Hepatic stellate cell (primary cell): ENCODE measurements at regions not wholly inside any gene's neighbourhood (a gene's known extent, or its start where the extent isn't known, plus 50 kb on each side); places are given as distances from the start of the nearest gene placed in this dataset.

Experiments
- DNase-seq: peaks from one replicate; pipeline ENCODE4 v3.0.0; 2011; ENCODE audit warnings: low spot score

- no peak for DNase-seq
These were observed 227.7 kb upstream of the PRR16 start for GRCh38 chr5:120236360-120236759.

GRCh38 chr5:120239086-120239485 is 225.0 kb upstream of the PRR16 start:
- no peak for DNase-seq

GRCh38 chr5:120240706-120241105 is 223.4 kb upstream of the PRR16 start:
- DNase-seq = no peak

- no peak for DNase-seq
These were observed 222.7 kb upstream of the PRR16 start for GRCh38 chr5:120241400-120241799.

GRCh38 chr5:120251898-120252297 is 212.2 kb upstream of the PRR16 start:
- no peak for DNase-seq

GRCh38 chr5:120252839-120253238 is 211.3 kb upstream of the PRR16 start:
- no peak for DNase-seq

- no peak for DNase-seq
These were observed 209.7 kb upstream of the PRR16 start for GRCh38 chr5:120254385-120254784.

GRCh38 chr5:120255214-120255613 is 208.9 kb upstream of the PRR16 start:
- no peak for DNase-seq

- no peak for DNase-seq
These were observed 207.7 kb upstream of the PRR16 start for GRCh38 chr5:120256376-120256775.

GRCh38 chr5:120257358-120257971 is 206.6 kb upstream of the PRR16 start:
- no peak for DNase-seq

GRCh38 chr5:120258123-120258522 is 206.0 kb upstream of the PRR16 start:
- DNase-seq = no peak

- no peak for DNase-seq
These were observed 203.4 kb upstream of the PRR16 start for GRCh38 chr5:120260651-120261050.

- no peak for DNase-seq
These were observed 193.6 kb upstream of the PRR16 start for GRCh38 chr5:120270498-120270897.

GRCh38 chr5:120293796-120294195 is 170.3 kb upstream of the PRR16 start:
- peak; percentile 0 for DNase-seq

- DNase-seq = no peak
These were observed 166.5 kb upstream of the PRR16 start for GRCh38 chr5:120297616-120298015.

- no peak for DNase-seq
These were observed 165.1 kb upstream of the PRR16 start for GRCh38 chr5:120298981-120299380.

- no peak for DNase-seq
These were observed 159.4 kb upstream of the PRR16 start for GRCh38 chr5:120304663-120305062.

- no peak for DNase-seq
These were observed 157.8 kb upstream of the PRR16 start for GRCh38 chr5:120306303-120306702.

GRCh38 chr5:120314191-120314590 is 149.9 kb upstream of the PRR16 start:
- no peak for DNase-seq

GRCh38 chr5:120320626-120321025 is 143.5 kb upstream of the PRR16 start:
- DNase-seq = no peak

GRCh38 chr5:120326651-120327050 is 137.4 kb upstream of the PRR16 start:
- DNase-seq = no peak

- no peak for DNase-seq
These were observed 136.9 kb upstream of the PRR16 start for GRCh38 chr5:120327180-120327579.

- no peak for DNase-seq
These were observed 135.0 kb upstream of the PRR16 start for GRCh38 chr5:120329095-120329494.

GRCh38 chr5:120330558-120330957 is 133.5 kb upstream of the PRR16 start:
- no peak for DNase-seq

GRCh38 chr5:120344181-120344580 is 119.9 kb upstream of the PRR16 start:
- no peak for DNase-seq
